ENCODE measurements at regions not wholly inside any gene's neighbourhood (a gene's known extent, or its start where the extent isn't known, plus 50 kb on each side); places are given as distances from the start of the nearest gene placed in this dataset.
A peak's percentile ranks its signal among the peaks of the same experiment; 100 is the strongest.

GRCh38 chrX:13266641-13267345 is 53.1 kb downstream of the ATXN3L start:
- DNase-seq (ENCODE audit: low read depth in 4 of 4, low spot score in 1 of 4) = peak in 2 of 4 experiments; percentile 1 to 6

GRCh38 chrX:13265549-13266132 is 54.2 kb downstream of the ATXN3L start:
- no peak for DNase-seq (ENCODE audit: low read depth in 4 of 4, low spot score in 1 of 4)

- DNase-seq (ENCODE audit: low read depth in 4 of 4, low spot score in 1 of 4) = no peak
Measured at GRCh38 chrX:13265111-13265510, 54.7 kb downstream of the ATXN3L start.

- no peak for DNase-seq (ENCODE audit: low read depth in 4 of 4, low spot score in 1 of 4)
Measured at GRCh38 chrX:13263560-13264251, 56.1 kb downstream of the ATXN3L start.

- no peak for DNase-seq (ENCODE audit: low read depth in 4 of 4, low spot score in 1 of 4)
Measured at GRCh38 chrX:13261348-13261747, 58.5 kb downstream of the ATXN3L start.

- no peak for DNase-seq (ENCODE audit: low read depth in 4 of 4, low spot score in 1 of 4)
Measured at GRCh38 chrX:13260598-13260997, 59.3 kb downstream of the ATXN3L start.

- no peak for DNase-seq (ENCODE audit: low read depth in 4 of 4, low spot score in 1 of 4)
Measured at GRCh38 chrX:13258725-13259124, 61.1 kb downstream of the ATXN3L start.

GRCh38 chrX:13258052-13258444 is 61.8 kb downstream of the ATXN3L start:
- DNase-seq (ENCODE audit: low read depth in 4 of 4, low spot score in 1 of 4) = no peak

- no peak for DNase-seq (ENCODE audit: low read depth in 4 of 4, low spot score in 1 of 4)
Measured at GRCh38 chrX:13257223-13258051, 62.4 kb downstream of the ATXN3L start.

GRCh38 chrX:13256603-13257002 is 63.2 kb downstream of the ATXN3L start:
- DNase-seq (ENCODE audit: low read depth in 4 of 4, low spot score in 1 of 4) = no peak

GRCh38 chrX:13254870-13255269 is 65.0 kb downstream of the ATXN3L start:
- no peak for DNase-seq (ENCODE audit: low read depth in 4 of 4, low spot score in 1 of 4)

GRCh38 chrX:13254076-13254785 is 65.6 kb downstream of the ATXN3L start:
- no peak for DNase-seq (ENCODE audit: low read depth in 4 of 4, low spot score in 1 of 4)

- DNase-seq (ENCODE audit: low read depth in 4 of 4, low spot score in 1 of 4) = no peak
Measured at GRCh38 chrX:13253223-13253622, 66.6 kb downstream of the ATXN3L start.

- DNase-seq (ENCODE audit: low read depth in 4 of 4, low spot score in 1 of 4) = no peak
Measured at GRCh38 chrX:13252726-13253125, 67.1 kb downstream of the ATXN3L start.

GRCh38 chrX:13250826-13251580 is 68.8 kb downstream of the ATXN3L start:
- no peak for DNase-seq (ENCODE audit: low read depth in 4 of 4, low spot score in 1 of 4)

- DNase-seq (ENCODE audit: low read depth in 4 of 4, low spot score in 1 of 4) = no peak
Measured at GRCh38 chrX:13248867-13249486, 70.9 kb downstream of the ATXN3L start.

GRCh38 chrX:13239272-13239671 is 80.6 kb downstream of the ATXN3L start:
- no peak for DNase-seq (ENCODE audit: low read depth in 4 of 4, low spot score in 1 of 4)

- DNase-seq (ENCODE audit: low read depth in 4 of 4, low spot score in 1 of 4) = no peak
Measured at GRCh38 chrX:13235930-13236329, 83.9 kb downstream of the ATXN3L start.

GRCh38 chrX:13232484-13232883 is 87.4 kb downstream of the ATXN3L start:
- no peak for DNase-seq (ENCODE audit: low read depth in 4 of 4, low spot score in 1 of 4)

- no peak for DNase-seq (ENCODE audit: low read depth in 4 of 4, low spot score in 1 of 4)
Measured at GRCh38 chrX:13226214-13226613, 93.6 kb downstream of the ATXN3L start.

All from stimulated activated CD4-positive, alpha-beta T cell treated with anti-CD3 and anti-CD28 coated beads, Interleukin-1b, Interleukin-23, amount 100 ng/mL, for 24 hours (primary cell).